ENCODE measurements at regions not wholly inside any gene's neighbourhood (a gene's known extent, or its start where the extent isn't known, plus 50 kb on each side); places are given as distances from the start of the nearest gene placed in this dataset.

DNA sequence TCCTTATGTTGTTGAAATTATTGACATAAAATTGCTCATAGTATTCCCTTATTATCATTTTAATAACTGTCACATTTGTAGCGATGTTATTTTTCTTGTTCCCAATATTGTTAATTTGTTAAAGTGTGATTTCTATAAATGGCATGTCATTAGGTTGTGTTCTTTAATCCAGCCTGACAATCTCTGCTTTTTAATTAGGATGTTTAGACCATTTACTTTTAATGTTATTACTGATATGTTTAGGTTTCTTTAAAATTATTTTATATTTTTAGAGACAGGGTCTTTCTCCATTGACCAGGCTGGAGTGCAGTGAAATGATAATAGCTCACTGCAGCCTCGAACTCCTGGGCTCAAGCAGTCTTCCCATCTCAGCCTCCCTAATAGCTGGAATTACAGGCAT, 408.5 kb downstream of the DLEU7 start:
- Mint-ChIP-seq H3K27ac (ENCODE audit: unreplicated experiment) (no peak overlapping the region), H3K4me1 (ENCODE audit: unreplicated experiment) (no peaks in the 10 kb centered on the region), H3K36me3 (ENCODE audit: unreplicated experiment) (peaks cover 2% of the 10 kb centered on the region), H3K4me3 (ENCODE audit: unreplicated experiment) (no peak overlapping the region), H3K9me3 (ENCODE audit: unreplicated experiment) (no peaks in the 10 kb centered on the region), H3K27me3 (ENCODE audit: unreplicated experiment) (peaks cover 1% of the 10 kb centered on the region)
- TF ChIP-seq, protein P1, sequence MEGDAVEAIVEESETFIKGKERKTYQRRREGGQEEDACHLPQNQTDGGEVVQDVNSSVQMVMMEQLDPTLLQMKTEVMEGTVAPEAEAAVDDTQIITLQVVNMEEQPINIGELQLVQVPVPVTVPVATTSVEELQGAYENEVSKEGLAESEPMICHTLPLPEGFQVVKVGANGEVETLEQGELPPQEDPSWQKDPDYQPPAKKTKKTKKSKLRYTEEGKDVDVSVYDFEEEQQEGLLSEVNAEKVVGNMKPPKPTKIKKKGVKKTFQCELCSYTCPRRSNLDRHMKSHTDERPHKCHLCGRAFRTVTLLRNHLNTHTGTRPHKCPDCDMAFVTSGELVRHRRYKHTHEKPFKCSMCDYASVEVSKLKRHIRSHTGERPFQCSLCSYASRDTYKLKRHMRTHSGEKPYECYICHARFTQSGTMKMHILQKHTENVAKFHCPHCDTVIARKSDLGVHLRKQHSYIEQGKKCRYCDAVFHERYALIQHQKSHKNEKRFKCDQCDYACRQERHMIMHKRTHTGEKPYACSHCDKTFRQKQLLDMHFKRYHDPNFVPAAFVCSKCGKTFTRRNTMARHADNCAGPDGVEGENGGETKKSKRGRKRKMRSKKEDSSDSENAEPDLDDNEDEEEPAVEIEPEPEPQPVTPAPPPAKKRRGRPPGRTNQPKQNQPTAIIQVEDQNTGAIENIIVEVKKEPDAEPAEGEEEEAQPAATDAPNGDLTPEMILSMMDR (IDR thresholded peaks at IDR 0.05) = no peak
- no peak for DNase-seq (ENCODE audit: extremely low spot score, unreplicated experiment)

DNA sequence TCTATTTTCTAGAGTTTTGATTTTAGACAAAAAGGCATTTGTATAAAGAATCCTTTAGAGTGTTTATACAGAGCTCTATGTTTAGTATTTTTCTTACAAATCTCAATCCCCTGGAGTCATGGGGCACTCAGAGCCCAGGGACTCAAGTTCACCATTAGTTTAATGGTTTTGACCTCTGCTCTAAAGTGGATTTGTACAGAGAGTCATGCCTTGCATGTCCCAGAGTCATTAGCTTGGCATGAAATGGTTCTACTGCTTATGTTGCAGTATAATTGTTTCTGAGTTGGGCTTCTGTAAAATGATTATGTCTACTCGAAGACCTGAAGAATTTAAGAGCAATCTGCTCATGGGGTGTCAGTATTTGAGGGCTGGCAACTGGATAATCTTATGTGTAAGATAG, 406.2 kb downstream of the DLEU7 start:
- H3K36me3 Mint-ChIP-seq (ENCODE audit: unreplicated experiment) = peaks cover 2% of the 10 kb centered on the region
- peaks cover 5% of the 10 kb centered on the region for H3K27me3 Mint-ChIP-seq (ENCODE audit: unreplicated experiment)
- TF ChIP-seq, protein P1 (IDR thresholded peaks at IDR 0.05) = no peak
- no peaks in the 10 kb centered on the region for H3K4me1 Mint-ChIP-seq (ENCODE audit: unreplicated experiment)
- DNase-seq (ENCODE audit: extremely low spot score, unreplicated experiment) = no peak
- H3K9me3 Mint-ChIP-seq (ENCODE audit: unreplicated experiment) = no peaks in the 10 kb centered on the region
- no peak overlapping the region for H3K4me3 Mint-ChIP-seq (ENCODE audit: unreplicated experiment)
- no peak overlapping the region for H3K27ac Mint-ChIP-seq (ENCODE audit: unreplicated experiment)

DNA sequence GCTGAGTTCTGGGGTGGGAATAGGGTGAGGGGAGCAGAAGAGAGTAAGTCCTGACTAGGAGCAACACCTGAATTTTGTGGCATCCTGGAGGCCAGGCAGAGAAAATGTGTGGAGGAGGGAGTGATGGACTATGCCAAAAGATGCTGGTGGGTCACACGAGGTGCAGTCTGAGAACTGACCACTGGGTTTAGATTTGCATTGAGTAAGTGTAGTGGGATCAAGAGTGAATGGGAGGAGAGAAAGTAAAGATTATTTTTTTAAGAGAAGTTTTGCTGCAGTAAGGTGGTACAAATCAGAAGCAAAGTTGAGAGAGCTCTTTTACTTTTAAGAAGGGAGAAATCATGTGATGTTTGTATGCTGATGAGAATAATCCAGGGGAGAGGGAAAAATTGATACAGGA, 405.1 kb downstream of the DLEU7 start:
- Mint-ChIP-seq H3K9me3 (ENCODE audit: unreplicated experiment) (no peaks in the 10 kb centered on the region), H3K27me3 (ENCODE audit: unreplicated experiment) (peaks cover 5% of the 10 kb centered on the region), H3K36me3 (ENCODE audit: unreplicated experiment) (peaks cover 2% of the 10 kb centered on the region), H3K27ac (ENCODE audit: unreplicated experiment) (no peak overlapping the region), H3K4me3 (ENCODE audit: unreplicated experiment) (no peak overlapping the region), H3K4me1 (ENCODE audit: unreplicated experiment) (no peaks in the 10 kb centered on the region)
- DNase-seq (ENCODE audit: extremely low spot score, unreplicated experiment) = no peak
- TF ChIP-seq, protein P1 (IDR thresholded peaks at IDR 0.05) = no peak

DNA sequence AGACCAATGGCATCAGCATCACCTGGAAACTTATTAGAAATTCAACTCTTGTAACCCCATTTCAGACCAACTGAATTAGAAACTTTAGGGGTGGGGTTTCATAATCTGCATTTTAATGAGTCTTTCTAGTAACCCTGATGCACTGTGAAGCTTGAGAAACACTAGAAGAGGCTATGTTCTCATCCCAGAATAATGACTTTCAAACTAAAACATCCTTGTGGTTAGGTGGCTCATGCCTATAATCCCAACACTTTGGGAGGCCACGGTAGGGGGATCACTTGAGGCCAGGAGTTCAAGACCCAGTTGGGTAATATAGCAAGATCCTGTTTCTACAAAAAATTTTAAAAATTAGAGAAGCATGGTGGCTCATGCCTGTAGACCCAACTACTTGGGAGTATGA, 402.4 kb downstream of the DLEU7 start:
- H3K9me3 Mint-ChIP-seq (ENCODE audit: unreplicated experiment) = no peaks in the 10 kb centered on the region
- DNase-seq (ENCODE audit: extremely low spot score, unreplicated experiment) = no peak
- no peak overlapping the region for H3K27ac Mint-ChIP-seq (ENCODE audit: unreplicated experiment)
- no peak overlapping the region for H3K4me3 Mint-ChIP-seq (ENCODE audit: unreplicated experiment)
- TF ChIP-seq, protein P1 (IDR thresholded peaks at IDR 0.05) = no peak
- H3K27me3 Mint-ChIP-seq (ENCODE audit: unreplicated experiment) = peaks cover 8% of the 10 kb centered on the region
- H3K36me3 Mint-ChIP-seq (ENCODE audit: unreplicated experiment) = no peaks in the 10 kb centered on the region
- no peaks in the 10 kb centered on the region for H3K4me1 Mint-ChIP-seq (ENCODE audit: unreplicated experiment)

DNA sequence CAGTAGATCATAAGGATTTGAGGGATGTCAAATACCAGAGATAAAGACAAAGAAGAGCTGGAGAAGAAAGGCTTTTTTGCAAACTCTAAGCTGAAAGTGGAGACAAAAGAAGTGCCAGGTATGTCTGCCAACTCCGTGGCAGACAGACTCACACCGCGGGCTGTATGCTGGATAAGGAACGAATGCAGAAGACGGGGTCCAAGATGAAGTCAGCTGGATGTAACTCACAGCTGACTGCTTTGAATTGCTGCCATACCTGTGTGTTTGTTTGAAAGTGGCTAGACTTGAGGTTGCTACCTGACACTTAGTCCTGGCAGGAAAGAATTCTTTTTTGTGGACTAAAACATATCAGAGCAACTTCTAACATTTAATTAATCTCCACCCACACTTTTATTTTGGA, 398.8 kb downstream of the DLEU7 start:
- Mint-ChIP-seq H3K27me3 (ENCODE audit: unreplicated experiment) (peaks cover 8% of the 10 kb centered on the region), H3K27ac (ENCODE audit: unreplicated experiment) (no peak overlapping the region), H3K36me3 (ENCODE audit: unreplicated experiment) (no peaks in the 10 kb centered on the region), H3K9me3 (ENCODE audit: unreplicated experiment) (no peaks in the 10 kb centered on the region), H3K4me1 (ENCODE audit: unreplicated experiment) (peaks cover 2% of the 10 kb centered on the region), H3K4me3 (ENCODE audit: unreplicated experiment) (no peak overlapping the region)
- no peak for DNase-seq (ENCODE audit: extremely low spot score, unreplicated experiment)
- TF ChIP-seq, protein P1 (IDR thresholded peaks at IDR 0.05) = no peak
